ENCODE measurements at regions not wholly inside any gene's neighbourhood (a gene's known extent, or its start where the extent isn't known, plus 50 kb on each side); places are given as distances from the start of the nearest gene placed in this dataset.
"Not testable (repeated sequence)": the region's sequence is repeated elsewhere in the genome, so short reads cannot be mapped to it uniquely, and the experiment has no call there.

GRCh38 chr20:47960277-47960676 is 175.0 kb upstream of the SULF2 start:
- no peaks in the 10 kb centered on the region for H3K27me3 Mint-ChIP-seq (ENCODE audit: unreplicated experiment)
- H3K4me3 Mint-ChIP-seq (ENCODE audit: low read depth, unreplicated experiment): no peak overlapping the region
- DNase-seq: no peak
- no peaks in the 10 kb centered on the region for H3K9me3 Mint-ChIP-seq (ENCODE audit: low read depth, unreplicated experiment)
- intact Hi-C loops (cut with micrococcal nuclease; ENCODE audit: unreplicated experiment): no loop called here
- BruUV-seq (replicated peaks): no TSS peak
- TF ChIP-seq CTCF (IDR thresholded peaks at IDR 0.05; ENCODE audit: unreplicated experiment): no peak
- CTCF ChIA-PET: no interaction called here
- H3K4me1 Mint-ChIP-seq (ENCODE audit: low read depth, unreplicated experiment): peaks cover 11% of the 10 kb centered on the region
- H3K27ac Mint-ChIP-seq (ENCODE audit: unreplicated experiment): no peak overlapping the region
- no peaks in the 10 kb centered on the region for H3K36me3 Mint-ChIP-seq (ENCODE audit: insufficient read depth, unreplicated experiment)

DNA sequence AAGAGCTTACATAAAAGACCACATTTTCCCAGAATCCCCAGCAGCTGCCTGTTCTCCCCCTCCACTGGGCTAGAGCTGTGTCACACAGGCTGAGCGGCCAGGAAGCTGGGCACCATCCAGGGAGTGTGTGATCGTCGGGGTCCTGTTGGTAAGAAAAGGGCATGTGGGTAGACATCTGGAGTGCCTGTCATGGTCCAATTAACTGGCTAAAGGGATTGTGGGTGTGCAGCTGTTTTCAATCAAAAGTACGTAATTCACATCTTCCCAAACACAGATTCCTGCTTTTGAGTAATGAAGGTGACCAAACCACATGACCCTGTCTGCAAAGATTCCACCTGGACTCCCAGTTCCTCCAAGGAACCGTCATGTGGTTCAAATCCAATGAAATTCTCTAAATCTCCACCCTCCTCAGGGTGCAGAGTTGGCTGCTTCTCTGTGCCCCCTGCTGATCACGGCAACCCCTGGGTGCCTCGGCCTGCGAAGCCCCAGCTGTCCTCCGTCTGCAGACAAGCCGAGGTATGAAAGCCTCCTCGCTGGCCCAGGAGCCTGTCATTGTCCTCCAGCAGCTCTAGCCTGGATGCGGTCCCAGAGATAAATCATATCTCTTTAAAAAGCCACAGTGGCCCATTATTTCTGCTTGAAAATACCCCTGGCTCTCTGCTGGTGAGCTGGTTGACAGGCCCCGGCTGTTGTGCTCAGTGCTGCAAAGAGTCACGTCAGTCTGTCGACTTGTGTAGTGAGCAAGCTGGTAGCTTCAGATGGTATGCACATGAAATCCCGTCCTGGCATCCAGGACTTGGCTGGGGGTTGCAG is 172.9 kb upstream of the SULF2 start:
- intact Hi-C loops (cut with micrococcal nuclease; ENCODE audit: unreplicated experiment); H3K9me3 Mint-ChIP-seq (ENCODE audit: low read depth, unreplicated experiment): not testable (repeated sequence)

DNA sequence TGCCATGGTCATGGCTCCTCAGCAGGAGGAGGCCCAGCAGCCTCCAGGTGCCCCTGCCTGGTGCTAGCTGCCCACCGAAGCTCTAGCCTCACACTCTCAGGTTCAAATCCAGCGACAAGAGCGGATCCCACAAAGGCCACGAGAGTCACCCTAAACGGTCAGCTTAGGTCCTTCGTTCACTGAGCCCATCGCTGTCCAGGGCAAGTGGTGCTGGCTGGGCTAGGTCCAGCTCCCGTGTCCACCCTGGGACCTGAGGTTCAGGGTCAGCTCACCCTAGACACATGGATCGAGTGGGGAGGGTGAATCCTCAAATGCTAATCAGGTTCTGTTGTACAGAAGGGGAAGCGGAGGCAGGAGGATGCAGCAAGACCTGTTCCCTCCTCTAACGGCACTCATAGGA is 171.9 kb upstream of the SULF2 start:
- Mint-ChIP-seq H3K36me3 (ENCODE audit: insufficient read depth, unreplicated experiment) (no peaks in the 10 kb centered on the region), H3K4me3 (ENCODE audit: low read depth, unreplicated experiment) (no peak overlapping the region)
- CTCF ChIA-PET: no interaction called here

More for the DNA sequence above, 172.9 kb upstream of the SULF2 start:
- H3K27ac Mint-ChIP-seq (ENCODE audit: unreplicated experiment); CTCF ChIA-PET; H3K27me3 Mint-ChIP-seq (ENCODE audit: unreplicated experiment); H3K4me3 Mint-ChIP-seq (ENCODE audit: low read depth, unreplicated experiment); BruUV-seq (replicated peaks); DNase-seq; H3K36me3 Mint-ChIP-seq (ENCODE audit: insufficient read depth, unreplicated experiment): not testable (repeated sequence)
- peaks cover 11% of the 10 kb centered on the region for H3K4me1 Mint-ChIP-seq (ENCODE audit: low read depth, unreplicated experiment)

GRCh38 chr20:47956268-47956995 is 171.2 kb upstream of the SULF2 start:
- peaks cover 14% of the 10 kb centered on the region for H3K4me1 Mint-ChIP-seq (ENCODE audit: low read depth, unreplicated experiment)
- H3K9me3 Mint-ChIP-seq (ENCODE audit: low read depth, unreplicated experiment): no peaks in the 10 kb centered on the region
- no peak overlapping the region for H3K27ac Mint-ChIP-seq (ENCODE audit: unreplicated experiment)
- no peak for TF ChIP-seq CTCF (IDR thresholded peaks at IDR 0.05; ENCODE audit: unreplicated experiment)
- BruUV-seq (replicated peaks): no TSS peak
- H3K4me3 Mint-ChIP-seq (ENCODE audit: low read depth, unreplicated experiment): no peak overlapping the region
- DNase-seq: no peak
- intact Hi-C loops (cut with micrococcal nuclease; ENCODE audit: unreplicated experiment): no loop called here
- CTCF ChIA-PET: no interaction called here
- no peaks in the 10 kb centered on the region for H3K36me3 Mint-ChIP-seq (ENCODE audit: insufficient read depth, unreplicated experiment)
- H3K27me3 Mint-ChIP-seq (ENCODE audit: unreplicated experiment): no peaks in the 10 kb centered on the region

More for the DNA sequence above, 171.9 kb upstream of the SULF2 start:
- intact Hi-C loops (cut with micrococcal nuclease; ENCODE audit: unreplicated experiment): no loop called here
- no TSS peak for BruUV-seq (replicated peaks)
- Mint-ChIP-seq H3K27ac (ENCODE audit: unreplicated experiment) (no peak overlapping the region), H3K4me1 (ENCODE audit: low read depth, unreplicated experiment) (peaks cover 11% of the 10 kb centered on the region), H3K9me3 (ENCODE audit: low read depth, unreplicated experiment) (no peaks in the 10 kb centered on the region), H3K27me3 (ENCODE audit: unreplicated experiment) (no peaks in the 10 kb centered on the region)
- DNase-seq: no peak
- TF ChIP-seq CTCF (IDR thresholded peaks at IDR 0.05; ENCODE audit: unreplicated experiment): no peak
